RWPE2 (cell line): ENCODE measurements at regions not wholly inside any gene's neighbourhood (a gene's known extent, or its start where the extent isn't known, plus 50 kb on each side); places are given as distances from the start of the nearest gene placed in this dataset.

Source experiments
- ATAC-seq: fragments of 200-7000 bp; cut with Tn5 transposase; 3 replicates; pipeline ENCODE4 v1.9.1; 2021; ENCODE audit warnings: low read depth
- DNase-seq: peaks from one replicate; pipeline ENCODE4 v3.0.0-alpha.2; 2020; ENCODE audit warnings: low spot score
- H3K27ac ChIP-seq: fragments of 450-650 bp; 2 replicates; pipeline ENCODE4 v1.5.1; 2017; ENCODE audit warnings: mild to moderate bottlenecking; ENCODE audit not compliant: poor library complexity, severe bottlenecking
- H3K27me3 ChIP-seq: fragments of 250-450 bp; sonication (Bioruptor Pico); 2 replicates; pipeline ENCODE4 v1.5.1; 2021; ENCODE audit warnings: mild to moderate bottlenecking, moderate library complexity; ENCODE audit not compliant: insufficient read depth, poor library complexity, severe bottlenecking
- H3K36me3 ChIP-seq: fragments of 250-450 bp; sonication (Bioruptor Pico); 2 replicates; pipeline ENCODE4 v1.5.1; 2020; ENCODE audit warnings: low read depth, mild to moderate bottlenecking, moderate library complexity
- H3K4me1 ChIP-seq: fragments of 250-450 bp; sonication (Bioruptor Pico); 2 replicates; pipeline ENCODE4 v1.5.1; 2021; ENCODE audit warnings: mild to moderate bottlenecking, moderate library complexity; ENCODE audit not compliant: insufficient read depth, poor library complexity, severe bottlenecking
- H3K4me3 ChIP-seq: fragments of 250-450 bp; sonication (Bioruptor Pico); 2 replicates; pipeline ENCODE4 v1.5.1; 2021; ENCODE audit warnings: mild to moderate bottlenecking, moderate library complexity; ENCODE audit not compliant: severe bottlenecking
- H3K9me3 ChIP-seq: fragments of 250-450 bp; sonication (Bioruptor Pico); 2 replicates; pipeline ENCODE4 v1.5.1; 2021; ENCODE audit warnings: mild to moderate bottlenecking, moderate library complexity; ENCODE audit not compliant: severe bottlenecking
- CTCF ChIP-seq: fragments of 450-650 bp; IDR thresholded peaks from one replicate; pipeline ENCODE4 v1.5.1; 2017; ENCODE audit warnings: mild to moderate bottlenecking, moderate library complexity; ENCODE audit not compliant: poor library complexity, severe bottlenecking

GRCh38 chr16:35221482-35222185 lies 1762.2 kb downstream of the TP53TG3F start:
- H3K4me1 ChIP-seq: no peaks in the 10 kb centered on the region
- no peak overlapping the region for H3K27ac ChIP-seq
- H3K27me3 ChIP-seq: no peaks in the 10 kb centered on the region
- no peaks in the 10 kb centered on the region for H3K36me3 ChIP-seq
- TF ChIP-seq CTCF: no peak
- ATAC-seq: no peak
- H3K9me3 ChIP-seq: no peaks in the 10 kb centered on the region
- DNase-seq: no peak
- no peak overlapping the region for H3K4me3 ChIP-seq

- DNase-seq: no peak
- TF ChIP-seq CTCF: no peak
- Histone ChIP-seq H3K27me3 (no peaks in the 10 kb centered on the region), H3K9me3 (peaks cover 3% of the 10 kb centered on the region), H3K27ac (no peak overlapping the region), H3K4me3 (no peak overlapping the region), H3K4me1 (no peaks in the 10 kb centered on the region), H3K36me3 (no peaks in the 10 kb centered on the region)
- ATAC-seq: no peak
Observed at GRCh38 chr16:35234679-35235078, 1775.3 kb downstream of the TP53TG3F start.

GRCh38 chr16:35239561-35239960 lies 1780.1 kb downstream of the TP53TG3F start:
- Histone ChIP-seq H3K4me1 (no peaks in the 10 kb centered on the region), H3K36me3 (no peaks in the 10 kb centered on the region), H3K4me3 (no peak overlapping the region), H3K9me3 (peaks cover 3% of the 10 kb centered on the region), H3K27me3 (no peaks in the 10 kb centered on the region), H3K27ac (no peak overlapping the region)
- TF ChIP-seq CTCF: no peak
- ATAC-seq (no peak), DNase-seq (no peak)

DNA sequence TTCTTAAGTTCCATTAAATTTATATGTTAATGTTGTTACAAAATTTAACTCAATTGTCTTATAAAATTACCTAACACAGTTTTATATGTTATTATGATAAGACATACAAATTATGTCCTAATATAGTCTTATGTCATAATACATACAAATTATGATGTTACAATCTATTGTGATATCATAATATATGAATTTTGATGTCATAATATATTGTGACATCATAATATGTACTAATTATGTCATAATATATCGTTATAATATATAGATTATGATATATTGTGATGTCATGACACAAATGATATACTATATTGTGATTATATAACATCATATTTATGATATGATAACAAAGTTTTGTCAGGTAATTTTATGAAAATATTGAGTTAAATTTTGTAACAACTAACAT lies 1789.6 kb downstream of the TP53TG3F start:
- Histone ChIP-seq H3K9me3 (peaks cover 4% of the 10 kb centered on the region), H3K36me3 (no peaks in the 10 kb centered on the region)

More for the DNA sequence above, 1789.6 kb downstream of the TP53TG3F start:
- ATAC-seq: no peak
- no peak for TF ChIP-seq CTCF
- Histone ChIP-seq H3K4me1 (no peaks in the 10 kb centered on the region), H3K27ac (no peak overlapping the region), H3K27me3 (no peaks in the 10 kb centered on the region), H3K4me3 (no peak overlapping the region)
- DNase-seq: no peak
